Central memory CD8-positive, alpha-beta T cell (primary cell): ENCODE measurements at regions not wholly inside any gene's neighbourhood (a gene's known extent, or its start where the extent isn't known, plus 50 kb on each side); places are given as distances from the start of the nearest gene placed in this dataset.
"Not testable (repeated sequence)": the region's sequence is repeated elsewhere in the genome, so short reads cannot be mapped to it uniquely, and the experiment has no call there.

ENCODE experiments used
- ATAC-seq: fragments of 150-1000 bp; cut with Tn5 transposase; replicated peaks from 2 replicates; pipeline ENCODE4 v1.10.0; 2022; ENCODE audit warnings: mild to moderate bottlenecking, moderate FRiP score, moderate number of reproducible peaks; ENCODE audit not compliant: poor library complexity, severe bottlenecking; ENCODE audit errors: extremely low read depth
- DNase-seq, 2 donors: peaks; one replicate each; pipeline ENCODE4 v3.0.0; 2021; ENCODE audit warnings: low spot score in 2 of 2
- H3K27ac Mint-ChIP-seq: one replicate; pipeline ENCODE4 v1.8.0; 2022; ENCODE audit warnings: low read depth, mild to moderate bottlenecking, moderate library complexity, mixed read lengths
- H3K27me3 Mint-ChIP-seq: one replicate; pipeline ENCODE4 v1.8.0; 2022; ENCODE audit warnings: mixed read lengths
- H3K36me3 Mint-ChIP-seq: one replicate; pipeline ENCODE4 v1.8.0; 2022; ENCODE audit warnings: mild to moderate bottlenecking, moderate library complexity, mixed read lengths; ENCODE audit not compliant: insufficient read depth
- H3K4me1 Mint-ChIP-seq: one replicate; pipeline ENCODE4 v1.8.0; 2022; ENCODE audit warnings: mixed read lengths
- H3K4me3 Mint-ChIP-seq: one replicate; pipeline ENCODE4 v1.8.0; 2022; ENCODE audit warnings: mild to moderate bottlenecking, moderate library complexity, mixed read lengths
- H3K9me3 Mint-ChIP-seq: one replicate; pipeline ENCODE4 v1.8.0; 2022; ENCODE audit warnings: mixed read lengths

- Mint-ChIP-seq H3K36me3 (no peaks in the 10 kb centered on the region), H3K4me1 (no peaks in the 10 kb centered on the region), H3K9me3 (no peaks in the 10 kb centered on the region), H3K4me3 (no peak overlapping the region), H3K27ac (no peak overlapping the region), H3K27me3 (no peaks in the 10 kb centered on the region)
- ATAC-seq (no peak), DNase-seq (no peak)
Observed at GRCh38 chr14:37723515-37723914, 128.1 kb downstream of the TTC6 start.

GRCh38 chr14:37726708-37727107 is 131.3 kb downstream of the TTC6 start:
- no peak for DNase-seq
- H3K4me1 Mint-ChIP-seq = no peaks in the 10 kb centered on the region
- H3K36me3 Mint-ChIP-seq = no peaks in the 10 kb centered on the region
- H3K4me3 Mint-ChIP-seq = no peak overlapping the region
- H3K27me3 Mint-ChIP-seq = no peaks in the 10 kb centered on the region
- ATAC-seq = no peak
- H3K27ac Mint-ChIP-seq = no peak overlapping the region
- no peaks in the 10 kb centered on the region for H3K9me3 Mint-ChIP-seq

GRCh38 chr14:37729218-37729617 is 133.8 kb downstream of the TTC6 start:
- Mint-ChIP-seq H3K4me3 (no peak overlapping the region), H3K27me3 (no peaks in the 10 kb centered on the region), H3K27ac (no peak overlapping the region), H3K9me3 (no peaks in the 10 kb centered on the region), H3K4me1 (no peaks in the 10 kb centered on the region), H3K36me3 (no peaks in the 10 kb centered on the region)
- ATAC-seq (no peak), DNase-seq (no peak)

- Mint-ChIP-seq H3K27ac (no peak overlapping the region), H3K9me3 (no peaks in the 10 kb centered on the region), H3K36me3 (no peaks in the 10 kb centered on the region), H3K4me3 (no peak overlapping the region), H3K4me1 (no peaks in the 10 kb centered on the region), H3K27me3 (no peaks in the 10 kb centered on the region)
- no peak for ATAC-seq
- DNase-seq = no peak
Observed at GRCh38 chr14:37731094-37731493, 135.7 kb downstream of the TTC6 start.

- Mint-ChIP-seq H3K4me3 (no peak overlapping the region), H3K27ac (no peak overlapping the region), H3K9me3 (peaks cover 13% of the 10 kb centered on the region), H3K4me1 (no peaks in the 10 kb centered on the region), H3K27me3 (no peaks in the 10 kb centered on the region), H3K36me3 (peaks cover 2% of the 10 kb centered on the region)
- DNase-seq (no peak), ATAC-seq (no peak)
Observed at GRCh38 chr14:37745657-37746056, 150.2 kb downstream of the TTC6 start.

GRCh38 chr14:37746140-37746832 is 150.9 kb downstream of the TTC6 start:
- no peaks in the 10 kb centered on the region for H3K27me3 Mint-ChIP-seq
- no peak overlapping the region for H3K27ac Mint-ChIP-seq
- H3K9me3 Mint-ChIP-seq = peaks cover 13% of the 10 kb centered on the region
- ATAC-seq = no peak
- no peak for DNase-seq
- H3K4me3 Mint-ChIP-seq = no peak overlapping the region
- no peaks in the 10 kb centered on the region for H3K4me1 Mint-ChIP-seq
- H3K36me3 Mint-ChIP-seq = peaks cover 2% of the 10 kb centered on the region

- no peak for ATAC-seq
- DNase-seq = no peak
- Mint-ChIP-seq H3K27me3 (no peaks in the 10 kb centered on the region), H3K4me3 (no peak overlapping the region), H3K9me3 (peaks cover 11% of the 10 kb centered on the region), H3K27ac (no peak overlapping the region), H3K36me3 (no peaks in the 10 kb centered on the region), H3K4me1 (no peaks in the 10 kb centered on the region)
Observed at GRCh38 chr14:37753459-37753858, 158.0 kb downstream of the TTC6 start.

GRCh38 chr14:37760275-37760674 is 164.8 kb downstream of the TTC6 start:
- not testable (repeated sequence) for H3K4me1 Mint-ChIP-seq, H3K27me3 Mint-ChIP-seq, H3K36me3 Mint-ChIP-seq, DNase-seq, ATAC-seq, H3K4me3 Mint-ChIP-seq, H3K27ac Mint-ChIP-seq
- H3K9me3 Mint-ChIP-seq = peaks cover 29% of the 10 kb centered on the region

- no peak overlapping the region for H3K4me3 Mint-ChIP-seq
- no peaks in the 10 kb centered on the region for H3K27me3 Mint-ChIP-seq
- peaks cover 29% of the 10 kb centered on the region for H3K9me3 Mint-ChIP-seq
- DNase-seq (no peak), ATAC-seq (no peak)
- no peaks in the 10 kb centered on the region for H3K36me3 Mint-ChIP-seq
- no peaks in the 10 kb centered on the region for H3K4me1 Mint-ChIP-seq
- no peak overlapping the region for H3K27ac Mint-ChIP-seq
Observed at GRCh38 chr14:37763266-37763665, 167.8 kb downstream of the TTC6 start.

GRCh38 chr14:37772283-37772682 is 176.9 kb downstream of the TTC6 start:
- not testable (repeated sequence) for ATAC-seq, H3K4me1 Mint-ChIP-seq

GRCh38 chr14:37776791-37777499 is 181.5 kb downstream of the TTC6 start:
- ATAC-seq (no peak), DNase-seq (no peak)
- Mint-ChIP-seq H3K36me3 (no peaks in the 10 kb centered on the region), H3K27ac (no peak overlapping the region), H3K4me3 (no peak overlapping the region), H3K27me3 (no peaks in the 10 kb centered on the region), H3K9me3 (peaks cover 33% of the 10 kb centered on the region), H3K4me1 (no peaks in the 10 kb centered on the region)

More at GRCh38 chr14:37772283-37772682, 176.9 kb downstream of the TTC6 start:
- not testable (repeated sequence) for H3K4me3 Mint-ChIP-seq, H3K27me3 Mint-ChIP-seq, H3K36me3 Mint-ChIP-seq, H3K27ac Mint-ChIP-seq, DNase-seq
- H3K9me3 Mint-ChIP-seq = peaks cover 16% of the 10 kb centered on the region

GRCh38 chr14:37778135-37778943 is 182.9 kb downstream of the TTC6 start:
- no peak overlapping the region for H3K27ac Mint-ChIP-seq
- DNase-seq = no peak
- no peaks in the 10 kb centered on the region for H3K27me3 Mint-ChIP-seq
- peaks cover 28% of the 10 kb centered on the region for H3K9me3 Mint-ChIP-seq
- no peaks in the 10 kb centered on the region for H3K36me3 Mint-ChIP-seq
- no peak overlapping the region for H3K4me3 Mint-ChIP-seq
- no peak for ATAC-seq
- no peaks in the 10 kb centered on the region for H3K4me1 Mint-ChIP-seq
